CD4-positive, alpha-beta memory T cell (primary cell): ENCODE measurements at regions not wholly inside any gene's neighbourhood (a gene's known extent, or its start where the extent isn't known, plus 50 kb on each side); places are given as distances from the start of the nearest gene placed in this dataset.
"Not testable (repeated sequence)": the region's sequence is repeated elsewhere in the genome, so short reads cannot be mapped to it uniquely, and the experiment has no call there.

Experiments used
- CTCF ChIA-PET: fragments of 350-600 bp; sonication (Branson Sonifier 250); formaldehyde crosslinking; loops from one replicate; lab custom pipeline; 2021; ENCODE audit warnings: inconsistent platforms; ENCODE audit not compliant: partially characterized antibody; lab: Charles Lee
- POLR2A ChIA-PET: fragments of 350-600 bp; sonication (Branson Sonifier 250); formaldehyde crosslinking; loops from one replicate; lab custom pipeline; 2021; ENCODE audit not compliant: partially characterized antibody; lab: Charles Lee
- DNase-seq, 5 donors: peaks; one replicate each; pipeline versions ENCODE4 v3.0.0 to v3.0.0-alpha.2; 2020 to 2022; ENCODE audit warnings: mixed read lengths in 1 of 5
- H3K27ac ChIP-seq: one replicate; pipeline ENCODE4 v1.7.0; 2013; ENCODE audit warnings: low read depth, low read length
- H3K27me3 ChIP-seq: 2 replicates; pipeline ENCODE4 v1.7.0; 2013; ENCODE audit warnings: mild to moderate bottlenecking, low read length, moderate library complexity; ENCODE audit not compliant: insufficient read depth
- H3K36me3 ChIP-seq: 2 replicates; pipeline ENCODE4 v1.7.0; 2013; ENCODE audit warnings: mild to moderate bottlenecking, low read length, moderate library complexity; ENCODE audit not compliant: insufficient read depth
- H3K4me1 ChIP-seq: 2 replicates; pipeline ENCODE4 v1.7.0; 2013; ENCODE audit warnings: mild to moderate bottlenecking, low read length, moderate library complexity; ENCODE audit not compliant: insufficient read depth
- H3K4me3 ChIP-seq, 2 donors: one replicate each; pipeline ENCODE4 v1.7.0; 2013; ENCODE audit warnings: low read length in 2 of 2, mild to moderate bottlenecking in 1 of 2
- H3K9me3 ChIP-seq, 2 donors: one replicate each; pipeline ENCODE4 v1.7.0; 2013; ENCODE audit warnings: low read length in 2 of 2, control low read depth in 1 of 2; ENCODE audit not compliant: control insufficient read depth in 1 of 2
- H3K27ac Mint-ChIP-seq, 7 donors: one replicate each; pipeline ENCODE4 v1.8.0; 2020 to 2021; ENCODE audit warnings: mixed read lengths in 7 of 7, mild to moderate bottlenecking in 6 of 7, inconsistent platforms in 3 of 7, moderate library complexity in 3 of 7
- H3K27me3 Mint-ChIP-seq, 2 donors: one replicate each; pipeline ENCODE4 v1.8.0; 2020 to 2021; ENCODE audit warnings: mixed read lengths in 2 of 2
- H3K36me3 Mint-ChIP-seq, 2 donors: one replicate each; pipeline ENCODE4 v1.8.0; 2020 to 2021; ENCODE audit warnings: mixed read lengths in 2 of 2, inconsistent platforms in 1 of 2, mild to moderate bottlenecking in 1 of 2
- H3K4me1 Mint-ChIP-seq, 4 donors: one replicate each; pipeline ENCODE4 v1.8.0; 2020 to 2021; ENCODE audit warnings: mixed read lengths in 4 of 4, mild to moderate bottlenecking in 1 of 4
- H3K4me3 Mint-ChIP-seq, 8 donors: one replicate each; pipeline ENCODE4 v1.8.0; 2020 to 2021; ENCODE audit warnings: mixed read lengths in 8 of 8, mild to moderate bottlenecking in 7 of 8, moderate library complexity in 6 of 8, inconsistent platforms in 3 of 8
- H3K9me3 Mint-ChIP-seq, 8 donors: one replicate each; pipeline ENCODE4 v1.8.0; 2020 to 2021; ENCODE audit warnings: mixed read lengths in 8 of 8, mild to moderate bottlenecking in 5 of 8, inconsistent platforms in 3 of 8, moderate library complexity in 1 of 8
- intact Hi-C: fragments of 100-400 bp; cut with micrococcal nuclease; formaldehyde crosslinking; loops from one replicate; pipeline ENCODE4 v1.15.1; 2023

- no peaks in the 10 kb centered on the region for H3K4me1 ChIP-seq
- no peaks in the 10 kb centered on the region for H3K36me3 ChIP-seq
- H3K27ac ChIP-seq: no peak overlapping the region
- no peaks in the 10 kb centered on the region for H3K36me3 Mint-ChIP-seq
- intact Hi-C loops: no loop called here
- no peaks in the 10 kb centered on the region for H3K4me1 Mint-ChIP-seq
- POLR2A ChIA-PET: no interaction called here
- H3K27me3 ChIP-seq: no peaks in the 10 kb centered on the region
- H3K9me3 Mint-ChIP-seq: peaks cover under 1 to 20% (median 6%) of the 10 kb centered on the region in 8 donors
- no peak overlapping the region for H3K27ac Mint-ChIP-seq
- CTCF ChIA-PET: no interaction called here
- no peaks in the 10 kb centered on the region for H3K9me3 ChIP-seq
- H3K27me3 Mint-ChIP-seq: no peaks in the 10 kb centered on the region
- H3K4me3 ChIP-seq: no peak overlapping the region
- no peak overlapping the region for H3K4me3 Mint-ChIP-seq
- DNase-seq: no peak
Measured at GRCh38 chr4:188400451-188400850, 261.2 kb downstream of the TRIML1 start.

- Histone ChIP-seq H3K4me1 (no peaks in the 10 kb centered on the region), H3K27me3 (no peaks in the 10 kb centered on the region), H3K27ac (no peak overlapping the region), H3K36me3 (no peaks in the 10 kb centered on the region), H3K9me3 (no peaks in the 10 kb centered on the region), H3K4me3 (no peak overlapping the region)
- H3K4me3 Mint-ChIP-seq: no peak overlapping the region
- POLR2A ChIA-PET: no interaction called here
- no peak overlapping the region for H3K27ac Mint-ChIP-seq
- H3K36me3 Mint-ChIP-seq: no peaks in the 10 kb centered on the region
- CTCF ChIA-PET: no interaction called here
- intact Hi-C loops: no loop called here
- no peaks in the 10 kb centered on the region for H3K27me3 Mint-ChIP-seq
- DNase-seq: no peak
- peaks cover 2 to 17% (median 6%) of the 10 kb centered on the region in 8 donors for H3K9me3 Mint-ChIP-seq
- H3K4me1 Mint-ChIP-seq: no peaks in the 10 kb centered on the region
Measured at GRCh38 chr4:188403272-188403671, 264.0 kb downstream of the TRIML1 start.

GRCh38 chr4:188405071-188405835, 266.0 kb downstream of the TRIML1 start:
- CTCF ChIA-PET, intact Hi-C loops: not testable (repeated sequence)

GRCh38 chr4:188408244-188409030, 269.2 kb downstream of the TRIML1 start:
- no peaks in the 10 kb centered on the region for H3K4me1 Mint-ChIP-seq
- no peak overlapping the region for H3K4me3 Mint-ChIP-seq
- H3K27me3 Mint-ChIP-seq: no peaks in the 10 kb centered on the region
- no peaks in the 10 kb centered on the region for H3K36me3 Mint-ChIP-seq
- Histone ChIP-seq H3K4me3 (no peak overlapping the region), H3K9me3 (no peaks in the 10 kb centered on the region), H3K4me1 (no peaks in the 10 kb centered on the region), H3K36me3 (no peaks in the 10 kb centered on the region), H3K27me3 (no peaks in the 10 kb centered on the region), H3K27ac (no peak overlapping the region)
- intact Hi-C loops: no loop called here
- H3K27ac Mint-ChIP-seq: no peak overlapping the region
- ChIA-PET CTCF (no interaction called here), POLR2A (no interaction called here)
- DNase-seq: no peak
- H3K9me3 Mint-ChIP-seq: peaks cover 0 to 20% (median 9%) of the 10 kb centered on the region in 8 donors

More at GRCh38 chr4:188405071-188405835, 266.0 kb downstream of the TRIML1 start:
- H3K27me3 ChIP-seq, H3K36me3 ChIP-seq, H3K36me3 Mint-ChIP-seq, H3K27ac ChIP-seq, H3K4me3 ChIP-seq, H3K4me3 Mint-ChIP-seq, H3K27ac Mint-ChIP-seq, POLR2A ChIA-PET, H3K4me1 ChIP-seq, H3K9me3 ChIP-seq, H3K4me1 Mint-ChIP-seq, DNase-seq, H3K27me3 Mint-ChIP-seq: not testable (repeated sequence)
- peaks cover 3 to 17% (median 6%) of the 10 kb centered on the region in 8 donors for H3K9me3 Mint-ChIP-seq

- H3K27me3 ChIP-seq: no peaks in the 10 kb centered on the region
- Mint-ChIP-seq H3K4me3 (no peak overlapping the region), H3K9me3 (peaks cover 0 to 15% (median 8%) of the 10 kb centered on the region in 8 donors), H3K36me3 (no peaks in the 10 kb centered on the region), H3K4me1 (no peaks in the 10 kb centered on the region), H3K27me3 (no peaks in the 10 kb centered on the region), H3K27ac (no peak overlapping the region)
- H3K9me3 ChIP-seq: no peaks in the 10 kb centered on the region
- H3K4me3 ChIP-seq: no peak overlapping the region
- DNase-seq: no peak
- no peaks in the 10 kb centered on the region for H3K36me3 ChIP-seq
- no peak overlapping the region for H3K27ac ChIP-seq
- ChIA-PET CTCF (no interaction called here), POLR2A (no interaction called here)
- no peaks in the 10 kb centered on the region for H3K4me1 ChIP-seq
- intact Hi-C loops: no loop called here
Measured at GRCh38 chr4:188409851-188410250, 270.6 kb downstream of the TRIML1 start.

GRCh38 chr4:188411805-188412204, 272.6 kb downstream of the TRIML1 start:
- ChIA-PET POLR2A (no interaction called here), CTCF (no interaction called here)
- intact Hi-C loops: no loop called here
- H3K9me3 Mint-ChIP-seq: peaks cover 0 to 21% (median 8%) of the 10 kb centered on the region in 8 donors
- no peaks in the 10 kb centered on the region for H3K27me3 Mint-ChIP-seq
- Histone ChIP-seq H3K9me3 (no peaks in the 10 kb centered on the region), H3K36me3 (no peaks in the 10 kb centered on the region), H3K4me3 (no peak overlapping the region), H3K4me1 (no peaks in the 10 kb centered on the region), H3K27ac (no peak overlapping the region), H3K27me3 (no peaks in the 10 kb centered on the region)
- no peak for DNase-seq
- H3K36me3 Mint-ChIP-seq: no peaks in the 10 kb centered on the region
- H3K4me1 Mint-ChIP-seq: no peaks in the 10 kb centered on the region
- no peak overlapping the region for H3K27ac Mint-ChIP-seq
- no peak overlapping the region for H3K4me3 Mint-ChIP-seq

GRCh38 chr4:188412499-188412898, 273.3 kb downstream of the TRIML1 start:
- H3K9me3 Mint-ChIP-seq: peaks cover 0 to 23% (median 8%) of the 10 kb centered on the region in 8 donors
- no peaks in the 10 kb centered on the region for H3K36me3 Mint-ChIP-seq
- no peak for DNase-seq
- Histone ChIP-seq H3K4me3 (no peak overlapping the region), H3K9me3 (no peaks in the 10 kb centered on the region), H3K27me3 (no peaks in the 10 kb centered on the region), H3K27ac (no peak overlapping the region), H3K36me3 (no peaks in the 10 kb centered on the region), H3K4me1 (no peaks in the 10 kb centered on the region)
- no peak overlapping the region for H3K4me3 Mint-ChIP-seq
- intact Hi-C loops: no loop called here
- H3K27me3 Mint-ChIP-seq: no peaks in the 10 kb centered on the region
- H3K4me1 Mint-ChIP-seq: no peaks in the 10 kb centered on the region
- ChIA-PET POLR2A (no interaction called here), CTCF (no interaction called here)
- no peak overlapping the region for H3K27ac Mint-ChIP-seq
